SKM-1 treated with dmso at 0.1 percent for 144 hours (cell line): ENCODE measurements at regions not wholly inside any gene's neighbourhood (a gene's known extent, or its start where the extent isn't known, plus 50 kb on each side); places are given as distances from the start of the nearest gene placed in this dataset.

Experiments
- DNase-seq: peaks from one replicate; lab custom pipeline; 2025; ENCODE audit not compliant: unreplicated experiment; lab: John Stamatoyannopoulos, UW

- DNase-seq: no peak
Measured at GRCh38 chr12:127214186-127214585, 1052.8 kb upstream of the TMEM132C start.

GRCh38 chr12:127223011-127223410, 1044.0 kb upstream of the TMEM132C start:
- DNase-seq: no peak

GRCh38 chr12:127223731-127224130, 1043.2 kb upstream of the TMEM132C start:
- DNase-seq: no peak

- no peak for DNase-seq
Measured at GRCh38 chr12:127230843-127231260, 1036.1 kb upstream of the TMEM132C start.

GRCh38 chr12:127231371-127231770, 1035.6 kb upstream of the TMEM132C start:
- DNase-seq: no peak

- no peak for DNase-seq
Measured at GRCh38 chr12:127233016-127233415, 1034.0 kb upstream of the TMEM132C start.

GRCh38 chr12:127235761-127236160, 1031.2 kb upstream of the TMEM132C start:
- no peak for DNase-seq

- no peak for DNase-seq
Measured at GRCh38 chr12:127236491-127236890, 1030.5 kb upstream of the TMEM132C start.

GRCh38 chr12:127237151-127237550, 1029.8 kb upstream of the TMEM132C start:
- DNase-seq: no peak

GRCh38 chr12:127238107-127238506, 1028.9 kb upstream of the TMEM132C start:
- DNase-seq: peak; percentile 12

GRCh38 chr12:127239781-127240180, 1027.2 kb upstream of the TMEM132C start:
- no peak for DNase-seq

GRCh38 chr12:127240249-127240929, 1026.6 kb upstream of the TMEM132C start:
- no peak for DNase-seq

GRCh38 chr12:127241072-127241817, 1025.7 kb upstream of the TMEM132C start:
- DNase-seq: no peak

GRCh38 chr12:127245009-127245408, 1022.0 kb upstream of the TMEM132C start:
- DNase-seq: no peak

- no peak for DNase-seq
Measured at GRCh38 chr12:127245437-127245836, 1021.5 kb upstream of the TMEM132C start.

- DNase-seq: no peak
Measured at GRCh38 chr12:127247937-127248336, 1019.0 kb upstream of the TMEM132C start.

GRCh38 chr12:127249428-127249827, 1017.5 kb upstream of the TMEM132C start:
- no peak for DNase-seq

- no peak for DNase-seq
Measured at GRCh38 chr12:127253797-127254327, 1013.1 kb upstream of the TMEM132C start.

- DNase-seq: no peak
Measured at GRCh38 chr12:127254420-127254955, 1012.5 kb upstream of the TMEM132C start.

GRCh38 chr12:127257366-127257935, 1009.5 kb upstream of the TMEM132C start:
- DNase-seq: no peak

- no peak for DNase-seq
Measured at GRCh38 chr12:127260531-127260930, 1006.4 kb upstream of the TMEM132C start.

GRCh38 chr12:127260999-127261398, 1006.0 kb upstream of the TMEM132C start:
- no peak for DNase-seq
